Lower lobe of right lung (tissue), 2 donors: ENCODE measurements at regions not wholly inside any gene's neighbourhood (a gene's known extent, or its start where the extent isn't known, plus 50 kb on each side); places are given as distances from the start of the nearest gene placed in this dataset.

Source experiments
- ATAC-seq, 2 donors: fragments of 200-7000 bp; cut with Tn5 transposase; one replicate each; pipeline ENCODE4 v1.9.1; 2020 to 2022; ENCODE audit warnings: mild to moderate bottlenecking in 2 of 2, moderate library complexity in 2 of 2
- DNase-seq: peaks from one replicate; pipeline ENCODE4 v3.0.0-alpha.2; 2020
- H3K27ac ChIP-seq: fragments of 200-600 bp; one replicate; pipeline ENCODE4 v1.8.0; 2022
- H3K27me3 ChIP-seq: fragments of 200-600 bp; one replicate; pipeline ENCODE4 v1.8.0; 2022; ENCODE audit warnings: low read depth
- H3K36me3 ChIP-seq: fragments of 200-600 bp; one replicate; pipeline ENCODE4 v1.8.0; 2022; ENCODE audit warnings: mild to moderate bottlenecking
- H3K4me1 ChIP-seq: fragments of 200-600 bp; one replicate; pipeline ENCODE4 v1.8.0; 2022
- H3K4me3 ChIP-seq: fragments of 200-600 bp; one replicate; pipeline ENCODE4 v1.8.0; 2022; ENCODE audit warnings: mild to moderate bottlenecking
- H3K9me3 ChIP-seq: fragments of 200-600 bp; one replicate; pipeline ENCODE4 v1.8.0; 2022
- intact Hi-C: fragments of 100-400 bp; cut with DNase I; formaldehyde crosslinking; loops from one replicate; pipeline ENCODE4 v1.11.0; 2022
- TF ChIP-seq, protein P1 (sequence below): fragments of 200-600 bp; IDR thresholded peaks from one replicate; pipeline ENCODE4 v1.8.0; 2022; ENCODE audit warnings: antibody characterized with exemption, mild to moderate bottlenecking
- donor health status: DM: no; HTN: yes; CAD: no; lungs with severe emphysema.

DNA sequence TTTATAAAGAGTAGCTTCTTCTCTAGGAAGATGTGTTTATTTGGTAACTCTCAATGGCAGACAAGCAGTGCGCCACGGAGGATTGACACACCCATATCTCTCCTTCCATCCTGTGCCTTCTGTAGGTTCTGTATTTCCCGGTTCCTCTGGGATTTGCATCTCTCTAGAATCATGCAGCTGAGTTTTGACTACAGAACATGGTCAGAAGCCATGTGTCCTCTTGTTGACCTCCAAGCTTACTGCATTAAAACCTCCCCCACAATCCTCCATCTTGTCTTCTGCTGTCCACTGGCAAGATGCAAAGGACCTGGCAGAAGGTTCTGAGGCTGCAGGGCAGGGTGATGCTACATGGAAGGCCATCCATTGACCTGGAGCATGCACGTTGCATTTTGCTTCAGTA, 482.0 kb downstream of the DMRT2 start:
- ATAC-seq: no peak
- no peak for DNase-seq
- intact Hi-C loops: no loop called here

DNA sequence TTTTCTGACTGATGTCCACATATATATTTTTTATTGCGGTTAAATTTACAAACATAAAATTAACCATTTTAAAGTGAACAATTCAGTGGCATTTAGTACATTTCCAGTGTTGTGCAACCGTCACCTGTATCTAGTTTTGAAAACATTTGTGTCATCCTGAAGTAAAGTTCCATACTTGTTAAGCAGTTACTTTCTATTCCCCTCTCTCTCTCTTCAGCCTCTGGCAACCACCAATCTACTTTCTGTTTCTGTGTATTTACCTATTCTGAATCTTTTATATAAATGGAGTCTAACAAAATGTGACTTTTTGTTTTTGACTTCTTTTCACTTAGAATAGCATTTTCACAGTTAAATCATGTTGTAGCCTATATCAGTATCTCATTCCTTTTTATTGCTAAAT, 480.1 kb upstream of the SMARCA2 start:
- H3K36me3 ChIP-seq: no peaks in the 10 kb centered on the region
- no peaks in the 10 kb centered on the region for H3K27me3 ChIP-seq
- H3K9me3 ChIP-seq: no peaks in the 10 kb centered on the region
- TF ChIP-seq, protein P1, sequence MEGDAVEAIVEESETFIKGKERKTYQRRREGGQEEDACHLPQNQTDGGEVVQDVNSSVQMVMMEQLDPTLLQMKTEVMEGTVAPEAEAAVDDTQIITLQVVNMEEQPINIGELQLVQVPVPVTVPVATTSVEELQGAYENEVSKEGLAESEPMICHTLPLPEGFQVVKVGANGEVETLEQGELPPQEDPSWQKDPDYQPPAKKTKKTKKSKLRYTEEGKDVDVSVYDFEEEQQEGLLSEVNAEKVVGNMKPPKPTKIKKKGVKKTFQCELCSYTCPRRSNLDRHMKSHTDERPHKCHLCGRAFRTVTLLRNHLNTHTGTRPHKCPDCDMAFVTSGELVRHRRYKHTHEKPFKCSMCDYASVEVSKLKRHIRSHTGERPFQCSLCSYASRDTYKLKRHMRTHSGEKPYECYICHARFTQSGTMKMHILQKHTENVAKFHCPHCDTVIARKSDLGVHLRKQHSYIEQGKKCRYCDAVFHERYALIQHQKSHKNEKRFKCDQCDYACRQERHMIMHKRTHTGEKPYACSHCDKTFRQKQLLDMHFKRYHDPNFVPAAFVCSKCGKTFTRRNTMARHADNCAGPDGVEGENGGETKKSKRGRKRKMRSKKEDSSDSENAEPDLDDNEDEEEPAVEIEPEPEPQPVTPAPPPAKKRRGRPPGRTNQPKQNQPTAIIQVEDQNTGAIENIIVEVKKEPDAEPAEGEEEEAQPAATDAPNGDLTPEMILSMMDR: no peak
- DNase-seq (no peak), ATAC-seq (no peak)
- H3K4me1 ChIP-seq: no peaks in the 10 kb centered on the region
- intact Hi-C loops: no loop called here
- no peak overlapping the region for H3K4me3 ChIP-seq
- no peak overlapping the region for H3K27ac ChIP-seq

More for the DNA sequence above, 482.0 kb downstream of the DMRT2 start:
- H3K36me3 ChIP-seq: no peaks in the 10 kb centered on the region
- H3K9me3 ChIP-seq: no peaks in the 10 kb centered on the region
- H3K27ac ChIP-seq: no peak overlapping the region
- no peaks in the 10 kb centered on the region for H3K27me3 ChIP-seq
- TF ChIP-seq, protein P1: no peak
- H3K4me3 ChIP-seq: no peak overlapping the region
- no peaks in the 10 kb centered on the region for H3K4me1 ChIP-seq

DNA sequence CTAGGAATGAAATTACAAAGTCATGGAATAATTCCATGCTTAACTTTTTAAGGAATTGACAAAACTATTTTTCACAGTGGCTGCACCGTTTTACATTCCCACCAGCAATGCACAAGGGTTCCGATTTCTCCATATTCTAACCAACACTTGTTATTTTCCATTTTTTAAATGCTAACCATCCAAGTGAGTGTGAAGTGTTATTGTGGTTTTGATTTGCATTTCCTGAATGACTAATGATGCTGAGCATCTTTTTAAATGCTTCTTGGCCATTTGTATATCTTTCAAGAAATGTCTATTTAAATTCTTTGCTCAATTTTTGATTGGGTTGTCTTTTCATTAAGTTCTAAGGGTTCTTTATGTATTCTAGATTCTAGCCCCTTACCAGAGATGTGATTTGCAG, 479.5 kb upstream of the SMARCA2 start:
- no peak for ATAC-seq
- intact Hi-C loops: no loop called here

DNA sequence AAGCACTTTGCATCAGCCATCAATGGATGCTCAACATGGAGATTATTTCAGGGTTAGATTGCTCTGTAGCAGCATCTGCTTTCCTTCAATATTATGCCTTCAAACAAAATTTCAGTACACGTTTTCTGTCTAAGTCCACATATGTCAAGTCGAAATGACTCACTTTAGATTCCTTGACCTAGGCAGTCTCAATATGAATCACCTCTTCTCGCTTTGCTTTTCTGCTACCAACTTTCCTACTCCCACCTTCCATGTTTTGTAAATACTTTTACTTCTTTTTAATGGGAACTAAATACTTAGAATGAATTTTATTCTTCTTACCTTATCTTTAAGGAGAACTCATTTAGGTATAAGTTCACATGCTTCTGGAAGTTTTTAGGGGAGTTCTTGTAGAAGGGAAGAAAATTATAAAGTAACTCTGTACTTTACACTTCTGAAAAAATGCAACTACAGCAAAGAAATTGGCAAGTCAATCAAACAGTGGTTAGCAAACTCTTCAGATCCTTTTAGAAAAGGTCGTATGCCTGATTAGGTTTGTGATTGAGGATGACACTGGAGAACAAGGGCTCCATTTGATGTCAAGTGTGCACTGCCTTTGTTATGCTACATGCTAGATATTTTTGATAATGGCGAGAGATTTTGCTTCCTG, 478.5 kb upstream of the SMARCA2 start:
- H3K27ac ChIP-seq: no peak overlapping the region
- DNase-seq (no peak), ATAC-seq (no peak)
- no peaks in the 10 kb centered on the region for H3K9me3 ChIP-seq
- no peaks in the 10 kb centered on the region for H3K27me3 ChIP-seq
- TF ChIP-seq, protein P1: no peak
- intact Hi-C loops: no loop called here
- H3K36me3 ChIP-seq: no peaks in the 10 kb centered on the region
- H3K4me1 ChIP-seq: no peaks in the 10 kb centered on the region
- no peak overlapping the region for H3K4me3 ChIP-seq

More for the DNA sequence above, 479.5 kb upstream of the SMARCA2 start:
- Histone ChIP-seq H3K36me3 (no peaks in the 10 kb centered on the region), H3K9me3 (no peaks in the 10 kb centered on the region), H3K27ac (no peak overlapping the region), H3K27me3 (no peaks in the 10 kb centered on the region), H3K4me1 (no peaks in the 10 kb centered on the region), H3K4me3 (no peak overlapping the region)
- no peak for DNase-seq
- TF ChIP-seq, protein P1: no peak

DNA sequence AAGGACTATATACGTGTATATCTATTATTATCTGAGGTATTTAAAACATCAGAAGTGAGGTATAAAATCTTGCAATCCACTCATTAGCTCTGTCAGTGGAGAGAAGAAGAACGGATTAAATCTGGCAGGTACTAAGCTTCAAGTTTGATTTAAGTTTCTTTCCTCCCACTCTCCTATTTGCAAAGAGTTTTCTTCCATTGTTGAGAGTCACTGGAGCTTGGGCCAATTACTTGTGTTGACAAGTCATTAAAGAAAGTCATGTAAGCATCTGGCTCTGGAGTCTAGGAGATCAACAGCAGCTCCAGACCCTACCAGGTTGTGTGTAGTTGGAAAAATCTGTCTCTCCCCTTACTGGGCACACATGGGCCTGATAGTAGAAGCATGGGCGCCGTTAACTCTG, 476.8 kb upstream of the SMARCA2 start:
- ATAC-seq: no peak
- intact Hi-C loops: no loop called here

More for the DNA sequence above, 476.8 kb upstream of the SMARCA2 start:
- TF ChIP-seq, protein P1: no peak
- Histone ChIP-seq H3K27ac (no peak overlapping the region), H3K4me3 (no peak overlapping the region), H3K4me1 (no peaks in the 10 kb centered on the region), H3K9me3 (no peaks in the 10 kb centered on the region), H3K36me3 (no peaks in the 10 kb centered on the region), H3K27me3 (no peaks in the 10 kb centered on the region)
- DNase-seq: no peak
